Activated CD4-positive, alpha-beta T cell treated with anti-CD3 and anti-CD28 coated beads, Interleukin-2, Interleukin-6, amounts not matched to agents 100 ng/mL and 50 ng/mL, durations not matched to agents 16 hours and 8 hours (primary cell): ENCODE measurements at regions not wholly inside any gene's neighbourhood (a gene's known extent, or its start where the extent isn't known, plus 50 kb on each side); places are given as distances from the start of the nearest gene placed in this dataset.

Source experiments
- DNase-seq: peaks from one replicate; pipeline ENCODE4 v3.0.0-alpha.2; 2020

DNA sequence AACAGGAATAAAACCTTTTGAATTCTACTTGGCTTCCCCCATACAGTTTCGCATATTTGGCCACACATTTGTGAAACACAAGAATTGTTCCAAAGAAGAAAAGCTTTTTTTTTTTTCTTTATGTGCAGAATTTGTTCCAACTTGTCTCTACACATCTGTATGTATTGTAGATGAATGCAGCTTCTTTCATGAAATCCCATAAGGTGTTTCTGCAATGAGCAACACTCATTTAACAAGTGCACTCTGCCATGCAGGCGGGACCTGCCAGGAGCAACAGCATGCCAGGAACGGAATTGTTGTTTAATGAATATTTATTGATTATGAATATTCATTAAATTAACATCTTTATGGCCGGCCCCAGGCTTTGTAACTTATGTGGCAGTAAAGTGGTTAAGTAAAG, 1075.0 kb downstream of the TTLL7 start:
- DNase-seq: no peak

DNA sequence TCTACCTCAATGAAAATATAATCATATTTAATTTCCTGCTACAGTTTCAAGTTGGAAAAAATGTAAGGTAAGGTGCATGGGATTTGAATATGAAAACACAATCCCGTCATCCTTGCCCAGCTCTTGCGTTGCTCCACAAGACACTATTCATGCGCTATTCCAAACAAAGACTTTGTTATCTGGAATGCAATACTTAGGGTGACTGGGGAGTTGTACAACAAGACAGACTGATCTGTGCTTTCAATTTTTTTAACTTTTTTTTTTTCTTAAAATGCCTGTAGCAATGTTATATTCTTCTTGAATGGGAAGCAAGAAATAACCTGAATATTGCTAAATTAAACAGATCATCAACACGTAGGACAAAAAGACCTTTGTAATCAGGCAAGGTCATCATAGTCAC, 1077.2 kb downstream of the TTLL7 start:
- no peak for DNase-seq

DNA sequence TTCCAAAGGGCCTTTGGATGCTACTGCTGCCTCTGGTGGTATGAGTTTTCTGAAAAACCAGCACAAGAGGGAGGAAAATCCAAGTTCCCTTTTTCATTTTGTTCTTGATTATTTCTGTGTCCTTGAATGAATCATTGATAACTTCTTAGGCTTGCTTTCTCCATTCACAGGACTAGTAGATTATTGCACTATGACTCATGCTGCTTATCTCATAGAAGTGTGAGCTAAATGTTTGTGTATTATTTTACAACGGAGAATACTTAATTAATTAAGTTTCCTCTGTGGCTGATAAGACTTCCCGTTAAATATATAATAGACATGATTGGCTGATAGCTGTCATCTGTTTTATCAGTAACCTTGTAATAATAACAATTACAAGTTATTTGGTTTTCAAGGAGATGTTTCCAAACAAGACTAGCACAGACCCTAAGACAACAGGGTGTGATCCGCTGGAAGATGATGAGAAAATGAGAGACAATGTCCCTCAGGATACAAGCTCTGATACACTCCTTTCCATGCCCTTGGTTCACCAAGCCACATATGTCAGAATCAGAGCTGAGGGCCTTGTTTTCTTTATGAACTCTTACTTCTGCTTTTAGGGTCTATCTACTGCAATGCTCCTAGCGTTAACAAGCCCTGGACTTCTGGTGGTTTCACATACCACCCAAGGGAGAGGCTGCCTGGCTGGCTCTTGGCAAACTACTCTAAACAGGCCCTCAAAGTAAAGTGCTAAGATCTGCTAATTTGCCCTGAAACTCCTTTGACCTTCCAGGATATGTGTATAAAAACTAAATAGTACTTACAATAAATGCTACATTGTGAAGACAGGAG, 1078.3 kb downstream of the TTLL7 start:
- DNase-seq: no peak

DNA sequence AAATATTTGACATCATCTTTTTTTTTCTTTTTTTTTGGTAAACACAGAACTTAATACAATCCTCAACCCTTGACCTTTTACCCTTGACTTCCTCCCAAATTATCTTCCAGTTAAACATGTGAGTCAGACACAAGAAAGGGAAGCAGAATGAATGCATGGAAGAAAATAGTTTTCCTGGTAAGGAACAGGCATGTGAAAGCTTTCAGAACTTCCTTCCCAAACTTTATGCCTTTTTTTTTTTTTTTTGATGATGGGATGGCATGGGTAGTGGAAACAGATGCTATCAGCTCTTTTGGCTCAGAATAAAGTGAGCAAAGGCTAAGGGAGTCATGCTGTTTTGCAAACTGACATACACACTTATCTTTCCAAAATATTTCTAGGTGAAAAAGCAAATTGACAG, 1079.1 kb downstream of the TTLL7 start:
- no peak for DNase-seq

DNA sequence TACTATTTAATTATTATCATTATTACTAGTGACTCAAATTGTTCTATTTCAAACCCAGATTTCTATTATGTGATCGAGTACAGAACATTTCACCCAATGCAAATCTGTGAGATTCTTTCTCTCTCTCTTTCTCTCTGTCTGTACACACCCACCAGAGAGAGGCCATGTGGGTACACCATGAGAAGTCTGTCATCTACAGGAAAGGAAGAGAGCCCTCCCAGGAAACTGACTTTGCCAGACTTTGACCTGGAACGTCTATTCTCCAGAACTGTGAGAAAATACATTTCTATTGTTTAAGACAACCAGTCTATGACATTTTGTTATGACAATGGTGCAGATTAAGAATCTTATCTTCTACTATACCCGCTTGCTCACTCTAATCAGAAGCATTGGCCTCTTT, 1091.6 kb downstream of the TTLL7 start:
- DNase-seq: no peak

DNA sequence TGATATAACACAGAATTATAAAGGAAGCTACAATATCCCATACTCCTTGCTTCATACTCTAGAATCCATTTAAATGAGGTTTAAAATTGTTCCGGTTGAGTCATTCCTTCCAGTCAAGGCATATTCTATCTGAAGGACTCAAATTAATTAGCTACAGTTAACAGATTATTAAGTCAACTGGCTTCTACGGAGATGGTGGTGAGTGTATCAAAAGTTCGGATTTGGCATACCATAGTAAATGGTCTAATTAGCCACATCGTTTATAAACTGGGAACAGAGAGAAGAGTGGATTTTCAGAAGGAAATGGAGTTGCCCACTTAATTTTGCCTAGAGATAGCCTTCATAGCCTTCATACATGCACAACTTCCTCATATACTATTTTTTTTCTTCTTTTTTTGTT, 1095.3 kb downstream of the TTLL7 start:
- no peak for DNase-seq

DNA sequence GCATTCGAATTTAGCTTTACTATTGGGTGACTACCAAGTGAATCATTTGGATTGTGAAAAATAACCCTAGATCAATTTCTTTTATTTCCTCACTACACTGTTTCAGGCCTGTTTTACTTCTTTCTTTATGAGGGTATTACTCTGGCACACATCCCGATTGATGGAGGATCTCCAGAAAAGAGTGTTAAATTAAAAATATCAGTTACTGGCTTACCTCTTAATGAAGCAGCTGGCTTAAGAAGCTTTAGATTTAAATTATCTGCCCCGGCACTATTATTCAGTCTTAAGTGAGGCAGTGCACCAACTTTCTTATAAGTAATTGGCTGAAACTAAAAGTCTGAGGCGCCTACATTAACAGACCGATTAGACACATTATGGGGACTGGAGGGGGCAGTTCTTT, 1097.4 kb downstream of the TTLL7 start:
- DNase-seq: no peak

DNA sequence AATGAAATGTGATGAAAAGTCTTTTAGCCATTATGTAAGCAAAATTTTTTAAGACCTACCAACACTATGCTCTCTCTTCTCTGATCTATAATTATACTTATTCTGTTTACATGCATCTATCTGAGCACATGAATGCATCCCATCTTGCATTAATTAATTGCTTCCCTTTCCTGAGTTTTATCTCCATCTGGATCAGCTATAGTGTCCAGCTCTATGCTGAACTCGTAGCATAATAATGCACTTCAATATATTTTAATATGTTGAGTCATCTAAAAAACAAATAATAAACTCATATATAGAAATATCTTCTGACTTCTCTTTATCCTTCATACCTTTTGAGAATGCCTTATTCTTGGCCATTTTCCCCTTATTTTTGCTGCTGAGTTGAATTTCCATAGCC, 1097.8 kb downstream of the TTLL7 start:
- DNase-seq: no peak

DNA sequence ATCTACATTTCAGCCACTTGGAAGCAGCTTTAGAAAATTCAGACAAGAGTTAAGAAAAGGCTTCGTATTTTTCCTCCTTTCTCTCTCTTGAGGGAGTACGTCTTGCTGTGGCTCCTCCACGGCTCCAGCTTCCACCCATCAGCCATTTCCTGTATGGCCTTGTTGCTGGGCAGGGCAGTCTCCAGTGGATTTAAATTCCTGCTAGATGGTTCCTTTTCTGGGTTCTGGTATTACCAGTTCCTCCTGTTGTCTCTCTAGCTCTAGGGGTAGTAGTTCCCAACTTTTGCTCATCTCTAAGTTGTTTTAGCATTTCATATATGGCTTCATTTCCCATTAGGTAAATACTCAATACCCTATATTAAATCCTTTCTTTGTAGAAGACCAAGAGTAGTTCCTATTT, 1098.3 kb downstream of the ADGRL2 start:
- DNase-seq: no peak

DNA sequence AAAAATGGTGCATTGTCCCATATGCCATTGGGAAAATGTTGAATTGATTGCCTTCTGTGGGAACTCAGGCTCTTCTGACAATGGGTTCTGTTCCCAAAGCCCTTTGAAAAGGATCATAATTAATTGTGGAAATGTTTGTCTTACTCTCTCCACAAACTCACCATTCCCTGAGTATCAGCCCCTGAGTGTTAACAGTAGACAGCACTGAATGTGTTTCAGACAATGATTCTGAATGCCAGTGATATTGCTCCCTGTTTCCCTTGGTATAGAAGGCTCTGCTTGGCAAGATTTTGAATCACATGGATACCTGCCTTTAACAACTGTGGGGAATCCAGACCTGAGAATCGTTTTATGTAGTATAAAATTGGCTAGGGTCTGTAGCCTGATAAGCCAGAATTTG, 1096.8 kb downstream of the ADGRL2 start:
- DNase-seq: no peak

DNA sequence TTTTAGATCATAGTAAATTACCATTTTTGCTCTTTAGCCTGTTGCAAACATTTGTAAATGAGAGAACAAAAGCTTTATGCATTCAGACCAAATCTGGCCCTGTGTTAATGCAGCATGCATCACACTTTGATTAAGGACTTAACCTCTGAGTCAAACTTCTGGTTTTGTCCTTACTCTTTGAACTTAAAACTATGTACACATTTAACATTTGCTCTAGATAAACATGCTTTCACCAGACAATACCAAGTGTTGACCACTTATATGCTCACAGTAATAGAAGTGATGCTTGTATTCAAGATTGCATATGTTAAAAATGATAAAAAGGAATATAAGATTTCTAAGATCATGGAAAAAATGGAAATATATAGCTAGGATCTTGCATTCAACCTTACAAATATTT, 1095.3 kb downstream of the ADGRL2 start:
- DNase-seq: no peak

DNA sequence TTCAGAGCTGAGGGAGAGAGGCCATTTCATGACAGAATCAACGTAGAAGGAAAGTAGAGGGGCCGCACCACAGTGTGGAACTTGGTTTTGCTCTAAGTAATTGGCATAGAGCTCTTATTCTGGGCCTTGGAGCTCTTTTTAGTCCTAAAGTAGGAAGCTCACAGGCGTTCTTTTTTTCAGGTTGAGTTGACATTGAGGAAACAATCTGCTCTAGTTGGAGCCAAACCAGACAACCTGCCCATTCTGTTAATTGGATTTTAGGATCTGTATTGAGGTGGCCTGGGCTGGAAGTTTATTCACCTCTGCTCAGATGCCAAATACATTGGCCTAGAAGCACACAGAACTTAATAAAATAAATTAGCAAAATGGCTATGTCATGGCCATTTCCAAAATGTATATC, 1093.9 kb downstream of the ADGRL2 start:
- DNase-seq: no peak

DNA sequence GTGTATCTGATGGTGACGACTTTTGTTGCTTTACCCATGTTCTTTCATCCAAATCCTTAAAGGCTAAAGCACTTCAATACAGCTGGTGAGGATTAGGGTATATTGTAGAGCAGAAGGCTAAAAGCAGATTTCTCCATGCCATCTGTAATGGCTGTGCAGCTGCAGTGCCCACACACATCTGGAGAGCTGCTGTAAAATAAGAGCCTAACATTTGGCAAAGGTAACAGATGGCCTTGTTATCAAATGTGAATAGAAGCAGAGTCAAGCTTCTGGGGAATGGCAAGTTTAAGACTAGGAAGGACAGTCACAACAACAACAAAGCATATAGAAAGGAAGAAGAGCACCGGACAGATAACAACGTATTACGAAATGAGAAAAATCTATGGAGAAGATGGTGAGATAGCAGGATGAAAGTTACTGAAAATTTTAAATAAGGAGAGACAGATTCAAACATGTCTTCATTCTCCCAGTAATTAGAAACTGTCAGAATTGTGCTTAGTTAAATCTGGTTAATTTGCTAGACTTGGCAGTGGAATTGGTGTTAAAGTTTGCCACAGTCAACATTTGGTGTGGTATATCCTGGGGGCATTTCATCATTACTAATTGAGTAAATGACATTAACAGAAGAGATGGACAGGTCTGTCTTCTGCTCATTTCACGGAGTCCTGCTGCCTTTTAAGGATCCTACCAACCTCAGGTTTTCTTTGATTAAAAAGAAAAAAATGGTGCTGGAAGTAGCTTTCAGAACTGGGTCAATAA, 1093.2 kb downstream of the ADGRL2 start:
- DNase-seq: no peak

DNA sequence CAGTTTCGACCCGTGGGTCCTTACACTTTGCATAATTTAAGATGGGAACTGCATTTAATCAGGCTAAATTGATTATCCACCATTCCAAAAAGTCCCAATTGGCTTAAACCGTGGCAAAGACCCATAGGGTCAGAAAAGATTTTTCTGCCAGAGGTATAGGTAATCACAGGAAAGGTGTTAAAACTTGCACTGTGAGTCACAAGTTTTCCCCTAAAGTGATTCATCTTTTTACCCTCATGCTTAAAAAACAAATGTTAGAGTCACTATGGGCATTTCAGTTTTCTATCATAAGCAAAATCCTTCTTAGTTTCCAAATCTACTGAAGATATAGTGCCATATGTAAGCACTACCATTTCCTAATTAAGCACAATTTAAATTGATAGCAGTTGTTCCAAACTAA, 1079.8 kb downstream of the ADGRL2 start:
- no peak for DNase-seq

DNA sequence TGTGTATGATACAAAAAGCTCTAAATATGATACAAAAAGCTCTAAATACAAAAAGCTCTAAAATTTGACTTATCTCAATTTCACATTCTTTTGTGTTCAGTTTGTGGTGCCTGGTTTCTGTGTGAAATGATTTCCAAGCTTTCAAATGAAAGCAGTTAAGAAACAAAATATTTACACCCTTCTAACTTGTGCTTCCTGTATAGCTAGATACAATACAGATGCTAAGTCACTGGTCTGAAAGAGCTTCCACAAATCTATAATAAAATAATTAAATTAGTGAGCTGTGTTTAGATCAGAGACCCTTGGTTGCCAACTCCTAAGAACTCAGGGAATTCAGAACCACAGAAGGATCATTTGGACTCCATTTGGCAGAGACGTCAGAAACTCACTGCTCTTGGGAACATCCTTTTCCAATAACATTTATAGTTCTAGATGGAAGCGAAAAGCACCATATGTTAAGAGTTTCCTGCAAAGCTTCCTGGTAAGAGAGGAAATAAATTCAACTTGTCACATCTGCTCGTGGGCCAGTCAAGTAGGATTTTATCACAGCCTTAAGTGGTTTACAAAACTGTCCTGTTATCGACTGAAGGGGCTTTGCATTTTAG, 1079.1 kb downstream of the ADGRL2 start:
- no peak for DNase-seq

DNA sequence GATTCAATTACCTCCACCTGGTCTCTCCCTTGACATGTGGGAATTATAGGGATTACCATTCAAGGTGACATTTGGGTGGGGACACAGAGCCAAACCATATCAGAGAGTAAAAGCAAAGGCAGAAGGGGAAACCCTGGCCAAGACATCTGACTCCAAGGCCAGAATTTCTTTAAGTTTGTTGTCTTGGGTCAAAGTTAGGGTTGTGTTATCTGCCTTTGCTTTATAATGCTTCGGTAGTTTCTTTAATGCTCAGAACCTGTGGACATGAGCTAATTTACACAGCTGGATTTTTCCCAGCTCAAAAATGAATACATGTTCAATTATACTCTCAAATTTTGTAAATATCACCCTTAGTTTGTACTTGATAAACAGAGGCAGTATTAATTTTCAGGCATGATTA, 1074.4 kb downstream of the ADGRL2 start:
- no peak for DNase-seq

DNA sequence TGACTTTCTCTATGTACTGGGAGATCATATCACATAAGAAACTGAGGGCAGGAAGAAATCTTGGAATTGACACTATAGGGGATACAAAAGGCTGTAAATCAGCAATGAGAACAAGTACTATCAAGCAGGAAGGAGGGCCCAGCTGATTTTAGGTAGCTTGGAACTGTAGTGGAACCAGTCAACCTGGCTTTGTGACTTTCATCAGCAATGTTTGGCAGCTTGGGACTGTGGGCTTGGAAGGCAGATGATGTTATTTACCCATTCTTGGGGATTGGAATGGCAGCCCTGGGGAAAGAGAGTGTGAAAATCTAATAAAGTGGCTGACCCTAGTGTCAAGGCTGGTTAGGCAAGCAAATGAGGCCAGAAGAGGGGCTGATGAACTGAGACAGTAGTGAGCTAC, 1073.3 kb downstream of the ADGRL2 start:
- DNase-seq: no peak

DNA sequence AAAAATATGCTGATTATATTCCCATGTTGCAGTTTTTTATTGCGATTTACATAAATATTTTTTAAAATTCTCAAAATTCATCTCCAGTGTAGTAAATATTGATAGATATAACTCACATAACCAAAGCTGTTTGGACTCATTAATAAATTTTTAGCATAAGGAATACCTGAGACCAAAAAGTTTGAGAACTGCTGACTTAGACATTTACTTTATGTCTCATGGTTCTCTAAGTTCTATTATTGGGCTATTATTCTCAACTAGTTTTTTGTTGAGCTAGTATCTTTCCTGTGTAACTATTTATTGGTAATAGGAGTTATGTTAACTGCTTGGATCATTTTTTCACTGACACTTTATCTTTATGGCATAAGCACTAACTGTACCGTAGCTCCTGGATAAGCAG, 1069.6 kb downstream of the ADGRL2 start:
- DNase-seq: no peak

DNA sequence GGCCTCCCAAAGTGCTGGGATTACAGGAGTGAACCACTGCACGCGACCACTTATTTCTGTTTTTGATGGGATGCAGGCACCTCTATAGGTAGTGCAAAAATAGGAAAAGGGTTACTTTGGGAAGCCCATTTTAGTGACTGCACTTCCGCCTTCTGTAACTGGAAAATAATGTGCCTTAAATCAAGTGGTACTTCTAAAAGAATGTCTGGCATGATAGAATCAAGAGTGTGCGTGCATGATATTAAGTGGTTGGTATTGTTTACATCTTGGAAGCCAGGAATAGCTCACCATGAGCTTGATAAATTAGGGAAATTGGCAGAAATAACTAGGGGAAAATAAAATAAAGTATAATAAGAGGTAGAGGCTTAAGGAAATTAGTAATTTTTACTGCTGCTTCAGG, 1067.0 kb downstream of the ADGRL2 start:
- DNase-seq: no peak

DNA sequence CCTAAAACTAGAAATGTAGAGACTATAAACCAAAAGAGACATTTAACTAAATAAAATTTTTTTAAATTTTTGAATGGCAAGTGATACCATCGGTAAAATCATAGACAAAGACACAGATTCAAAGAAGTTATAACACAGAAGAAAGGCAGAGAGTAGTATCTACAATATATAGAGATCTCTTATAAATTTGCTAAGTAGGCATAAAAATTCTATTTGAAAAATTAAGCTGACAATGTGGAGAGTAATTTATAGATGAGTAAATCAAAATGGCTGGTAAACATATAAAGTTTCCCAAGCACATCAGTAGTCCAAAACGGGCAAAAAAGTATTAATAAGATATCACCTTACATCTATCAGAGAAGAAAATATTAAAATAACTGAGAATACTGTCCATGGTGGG, 1061.0 kb downstream of the ADGRL2 start:
- no peak for DNase-seq

DNA sequence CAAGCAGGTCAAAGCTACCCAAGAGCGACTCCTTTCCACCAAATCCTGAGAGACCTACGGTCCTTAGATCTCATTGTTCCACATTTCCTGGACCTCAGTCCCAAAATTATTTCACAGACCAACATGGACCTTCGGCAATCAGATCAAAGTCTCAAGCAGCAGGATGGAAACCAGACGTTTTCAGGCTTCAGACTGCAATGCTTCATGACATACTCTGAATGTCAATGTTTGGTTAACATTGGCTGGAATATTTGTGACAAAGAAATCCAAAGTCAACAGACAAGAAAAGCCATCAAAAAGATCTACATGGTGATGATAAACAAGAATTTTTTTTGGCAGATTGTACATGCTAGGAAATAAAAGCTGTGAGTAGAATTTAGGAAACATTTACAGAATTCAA, 1057.3 kb downstream of the ADGRL2 start:
- DNase-seq: no peak

DNA sequence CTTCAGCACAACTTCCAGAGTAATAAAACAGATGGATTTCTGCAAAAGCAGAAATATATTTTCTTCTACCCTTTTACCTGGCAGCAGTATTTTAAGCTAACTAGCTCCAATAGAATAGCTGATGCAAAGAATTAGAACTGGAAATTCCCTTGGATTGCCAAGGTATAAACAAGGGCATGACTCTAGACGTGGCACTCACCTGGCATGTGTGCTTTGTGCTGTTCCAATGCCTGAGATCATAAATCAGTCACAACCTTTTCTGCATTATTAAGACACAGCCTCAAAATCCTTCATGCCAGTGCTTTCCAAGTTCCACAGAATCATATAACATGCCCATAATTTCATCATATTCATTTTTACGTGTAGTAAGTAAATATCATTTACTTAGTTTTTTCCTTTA, 1048.7 kb downstream of the ADGRL2 start:
- no peak for DNase-seq

DNA sequence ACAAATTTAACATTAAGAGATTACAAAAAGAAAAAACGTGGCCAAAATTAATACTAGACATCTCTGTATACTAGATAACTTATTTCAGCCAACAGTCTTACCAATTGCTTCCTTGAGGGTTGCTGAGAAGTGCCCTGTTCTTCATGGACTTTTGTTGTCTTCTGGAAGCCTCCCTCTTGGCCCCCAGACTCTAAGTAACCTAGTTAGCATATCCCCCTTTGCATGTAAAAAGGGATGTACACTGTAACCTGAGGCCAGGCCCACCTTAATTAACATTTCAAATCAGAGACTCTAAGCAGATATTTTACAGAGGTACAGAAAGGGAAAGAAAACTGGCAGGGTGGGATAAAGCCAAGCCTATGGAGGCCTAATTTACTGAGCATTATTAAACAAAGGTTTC, 1047.3 kb downstream of the ADGRL2 start:
- no peak for DNase-seq

DNA sequence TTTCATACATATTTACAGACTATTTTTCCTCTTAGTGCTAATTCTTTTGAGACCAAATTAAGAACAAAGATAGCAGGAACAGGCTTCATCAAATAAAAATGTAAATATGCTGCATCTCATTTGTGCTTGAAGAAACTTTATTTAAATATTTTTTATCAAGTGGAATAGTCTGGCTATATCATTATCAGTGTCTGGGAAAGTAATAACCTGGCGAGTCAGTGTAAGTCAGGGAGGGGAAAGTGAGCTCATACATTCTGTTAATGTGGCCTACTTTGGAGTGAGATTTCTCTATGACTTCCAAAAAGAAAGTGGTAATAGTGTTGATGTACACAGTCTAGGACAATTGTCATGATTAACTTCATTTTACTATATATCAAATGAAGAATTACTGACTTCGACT, 1045.1 kb downstream of the ADGRL2 start:
- DNase-seq: no peak
